Chondrocyte (in vitro differentiated cells): ENCODE measurements at regions not wholly inside any gene's neighbourhood (a gene's known extent, or its start where the extent isn't known, plus 50 kb on each side); places are given as distances from the start of the nearest gene placed in this dataset.

Source experiments
- DNase-seq: peaks from one replicate; pipeline ENCODE4 v3.0.0; 2021; ENCODE audit warnings: mixed read lengths, low spot score
- H3K27ac Mint-ChIP-seq: one replicate; pipeline ENCODE4 v1.8.0; 2021; ENCODE audit warnings: mild to moderate bottlenecking, moderate library complexity, mixed read lengths; ENCODE audit not compliant: unreplicated experiment
- H3K27me3 Mint-ChIP-seq: 2 replicates; pipeline ENCODE4 v1.8.0; 2021; ENCODE audit warnings: low read depth, mixed read lengths
- H3K36me3 Mint-ChIP-seq: 2 replicates; pipeline ENCODE4 v1.8.0; 2021; ENCODE audit warnings: low read depth, mixed read lengths
- H3K4me1 Mint-ChIP-seq: 2 replicates; pipeline ENCODE4 v1.8.0; 2021; ENCODE audit warnings: low read depth, mild to moderate bottlenecking, mixed read lengths
- H3K4me3 Mint-ChIP-seq: one replicate; pipeline ENCODE4 v1.8.0; 2021; ENCODE audit warnings: mild to moderate bottlenecking, moderate library complexity, mixed read lengths; ENCODE audit not compliant: unreplicated experiment
- H3K9me3 Mint-ChIP-seq: 2 replicates; pipeline ENCODE4 v1.8.0; 2021; ENCODE audit warnings: low read depth, mixed read lengths
- CTCF ChIP-seq: fragments of 200-600 bp; sonication (generic); IDR thresholded peaks from 2 replicates; pipeline ENCODE4 v1.5.0; 2021; ENCODE audit warnings: antibody characterized with exemption, mild to moderate bottlenecking, moderate library complexity

- TF ChIP-seq CTCF = no peak
- Mint-ChIP-seq H3K36me3 (no peaks in the 10 kb centered on the region), H3K4me1 (peaks cover 8% of the 10 kb centered on the region), H3K27me3 (peaks cover 16% of the 10 kb centered on the region), H3K4me3 (no peak overlapping the region), H3K27ac (no peak overlapping the region), H3K9me3 (peaks cover 6% of the 10 kb centered on the region)
- no peak for DNase-seq
These were observed 71.7 kb upstream of the ZNRF2 start for GRCh38 chr7:30212701-30213111.

GRCh38 chr7:30213637-30214036 is 70.8 kb upstream of the ZNRF2 start:
- Mint-ChIP-seq H3K27ac (no peak overlapping the region), H3K4me1 (peaks cover 8% of the 10 kb centered on the region), H3K36me3 (no peaks in the 10 kb centered on the region), H3K4me3 (no peak overlapping the region), H3K9me3 (peaks cover 12% of the 10 kb centered on the region), H3K27me3 (peaks cover 16% of the 10 kb centered on the region)
- TF ChIP-seq CTCF = no peak
- DNase-seq = no peak

GRCh38 chr7:30214651-30215137 is 69.7 kb upstream of the ZNRF2 start:
- no peak for DNase-seq
- Mint-ChIP-seq H3K9me3 (peaks cover 23% of the 10 kb centered on the region), H3K4me3 (no peak overlapping the region), H3K27me3 (peaks cover 16% of the 10 kb centered on the region), H3K4me1 (peaks cover 8% of the 10 kb centered on the region), H3K36me3 (peaks cover 8% of the 10 kb centered on the region), H3K27ac (no peak overlapping the region)
- no peak for TF ChIP-seq CTCF

- Mint-ChIP-seq H3K9me3 (peaks cover 34% of the 10 kb centered on the region), H3K36me3 (peaks cover 10% of the 10 kb centered on the region), H3K27me3 (no peaks in the 10 kb centered on the region), H3K27ac (no peak overlapping the region), H3K4me1 (peaks cover 24% of the 10 kb centered on the region), H3K4me3 (no peak overlapping the region)
- no peak for DNase-seq
- no peak for TF ChIP-seq CTCF
These were observed 62.6 kb upstream of the ZNRF2 start for GRCh38 chr7:30221764-30222163.

- no peak overlapping the region for H3K27ac Mint-ChIP-seq
- no peak for TF ChIP-seq CTCF
- no peak for DNase-seq
- H3K4me1 Mint-ChIP-seq = peaks cover 28% of the 10 kb centered on the region
- no peaks in the 10 kb centered on the region for H3K27me3 Mint-ChIP-seq
- no peak overlapping the region for H3K4me3 Mint-ChIP-seq
- H3K36me3 Mint-ChIP-seq = peaks cover 10% of the 10 kb centered on the region
- peaks cover 33% of the 10 kb centered on the region for H3K9me3 Mint-ChIP-seq
These were observed 61.7 kb upstream of the ZNRF2 start for GRCh38 chr7:30222515-30223215.
